ENCODE measurements at regions not wholly inside any gene's neighbourhood (a gene's known extent, or its start where the extent isn't known, plus 50 kb on each side); places are given as distances from the start of the nearest gene placed in this dataset.

DNA sequence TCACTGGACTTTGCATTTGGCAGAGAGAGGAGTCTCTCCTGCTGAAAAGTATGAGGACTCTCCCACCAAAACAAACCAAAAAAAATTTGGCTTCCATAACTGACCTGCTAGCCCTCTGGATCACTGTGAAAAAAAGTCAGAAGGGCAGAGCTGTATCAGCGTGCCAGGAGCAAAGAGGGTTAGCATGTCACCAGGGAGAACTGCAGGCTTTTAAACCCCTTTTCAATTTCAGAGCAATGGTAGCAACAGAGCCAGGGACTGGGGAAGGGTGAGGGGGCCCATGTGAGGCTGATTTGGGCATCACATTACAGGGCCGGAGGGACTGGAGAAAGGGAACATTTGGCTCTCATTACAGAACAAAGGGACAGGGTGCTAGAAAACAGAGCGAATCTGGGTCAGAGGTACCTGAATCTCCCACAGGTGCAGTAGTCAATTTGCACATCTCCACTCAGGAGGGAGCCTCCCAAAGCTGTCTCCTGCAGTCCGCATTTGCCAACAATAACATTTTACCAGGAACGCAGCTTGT lies 185.7 kb upstream of the EYA4 start:
- in situ Hi-C loops (cut with MboI; ENCODE audit: low pct_unique_long_range_greater_than_20kb, low sequenced_read_pairs, unreplicated experiment): no loop called here

DNA sequence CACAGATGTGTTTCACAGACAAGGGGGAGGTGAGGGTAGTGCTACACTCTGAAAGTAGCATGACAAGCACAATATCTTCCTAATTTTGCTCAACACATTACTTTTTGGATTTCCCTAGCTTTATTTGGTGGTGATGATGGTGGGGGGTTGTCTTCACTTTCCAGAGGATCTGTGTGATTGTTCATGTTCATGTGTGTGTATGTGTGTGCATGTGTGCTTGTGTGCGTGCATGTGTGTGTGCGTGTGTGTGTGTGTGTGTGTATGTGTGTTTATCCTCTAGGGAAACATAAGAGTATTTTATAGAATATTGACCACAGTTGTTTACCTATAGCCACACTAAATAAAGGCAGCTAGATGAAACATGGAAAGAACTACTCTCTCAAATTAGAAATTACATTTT lies 183.8 kb upstream of the EYA4 start:
- DNase-seq (ENCODE audit: low spot score): no peak
- in situ Hi-C loops (cut with MboI; ENCODE audit: low pct_unique_long_range_greater_than_20kb, low sequenced_read_pairs, unreplicated experiment): no loop called here
- TF ChIP-seq, protein P1, sequence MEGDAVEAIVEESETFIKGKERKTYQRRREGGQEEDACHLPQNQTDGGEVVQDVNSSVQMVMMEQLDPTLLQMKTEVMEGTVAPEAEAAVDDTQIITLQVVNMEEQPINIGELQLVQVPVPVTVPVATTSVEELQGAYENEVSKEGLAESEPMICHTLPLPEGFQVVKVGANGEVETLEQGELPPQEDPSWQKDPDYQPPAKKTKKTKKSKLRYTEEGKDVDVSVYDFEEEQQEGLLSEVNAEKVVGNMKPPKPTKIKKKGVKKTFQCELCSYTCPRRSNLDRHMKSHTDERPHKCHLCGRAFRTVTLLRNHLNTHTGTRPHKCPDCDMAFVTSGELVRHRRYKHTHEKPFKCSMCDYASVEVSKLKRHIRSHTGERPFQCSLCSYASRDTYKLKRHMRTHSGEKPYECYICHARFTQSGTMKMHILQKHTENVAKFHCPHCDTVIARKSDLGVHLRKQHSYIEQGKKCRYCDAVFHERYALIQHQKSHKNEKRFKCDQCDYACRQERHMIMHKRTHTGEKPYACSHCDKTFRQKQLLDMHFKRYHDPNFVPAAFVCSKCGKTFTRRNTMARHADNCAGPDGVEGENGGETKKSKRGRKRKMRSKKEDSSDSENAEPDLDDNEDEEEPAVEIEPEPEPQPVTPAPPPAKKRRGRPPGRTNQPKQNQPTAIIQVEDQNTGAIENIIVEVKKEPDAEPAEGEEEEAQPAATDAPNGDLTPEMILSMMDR (IDR thresholded peaks at IDR 0.05; ENCODE audit: extremely low read depth, insufficient read depth, missing control alignments): no peak

More for the DNA sequence above, 185.7 kb upstream of the EYA4 start:
- no peak for DNase-seq (ENCODE audit: low spot score)
- TF ChIP-seq, protein P1 (IDR thresholded peaks at IDR 0.05; ENCODE audit: extremely low read depth, insufficient read depth, missing control alignments): no peak

DNA sequence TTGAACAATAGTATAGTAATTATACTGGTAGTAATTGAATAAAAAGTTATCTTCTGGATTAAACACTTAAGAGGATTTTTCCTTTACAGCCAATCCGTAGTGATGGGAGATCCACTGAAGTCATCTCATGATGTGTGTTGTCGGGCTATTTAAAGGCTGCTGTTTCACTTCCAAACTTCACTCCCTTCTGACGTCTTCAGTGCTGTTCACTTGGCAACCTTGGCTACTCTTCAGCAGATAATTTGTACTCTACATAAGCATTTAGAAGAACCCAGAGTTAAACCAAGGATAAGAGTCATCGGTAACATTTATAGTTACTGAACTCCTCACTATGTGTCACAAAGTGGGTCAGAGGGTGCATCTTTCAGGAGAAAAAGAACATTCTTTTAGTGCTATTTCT lies 179.1 kb upstream of the EYA4 start:
- DNase-seq (ENCODE audit: low spot score): no peak
- in situ Hi-C loops (cut with MboI; ENCODE audit: low pct_unique_long_range_greater_than_20kb, low sequenced_read_pairs, unreplicated experiment): no loop called here
- TF ChIP-seq, protein P1 (IDR thresholded peaks at IDR 0.05; ENCODE audit: extremely low read depth, insufficient read depth, missing control alignments): no peak

DNA sequence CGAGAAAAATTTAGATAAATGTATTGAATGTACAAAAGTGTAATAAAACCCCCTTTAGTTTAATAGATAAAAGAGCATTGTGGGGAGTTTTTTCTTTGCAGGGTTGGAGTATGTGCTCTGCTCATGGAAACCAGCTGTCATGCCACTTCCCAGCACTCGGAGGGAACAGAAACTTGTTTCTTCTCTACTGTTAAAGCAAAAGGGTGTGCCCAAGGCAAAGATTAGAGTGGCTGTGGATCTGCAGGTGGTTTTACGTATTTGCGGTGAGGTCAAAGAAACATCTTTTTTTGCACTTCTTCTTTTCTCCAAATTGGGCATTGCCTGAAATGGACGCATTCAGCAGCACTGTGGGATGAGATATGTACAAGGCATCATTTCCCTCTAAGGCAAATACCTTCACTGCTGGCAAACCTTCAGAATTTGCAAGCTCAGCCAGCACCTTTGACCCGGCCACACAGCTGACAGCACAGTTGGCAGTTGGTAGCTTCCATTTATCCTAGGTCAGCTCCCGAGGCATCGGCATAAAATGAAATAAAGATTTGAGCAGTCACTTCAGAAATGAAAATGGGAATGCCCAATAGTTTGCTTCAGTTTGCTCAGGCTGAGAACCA lies 178.4 kb upstream of the EYA4 start:
- in situ Hi-C loops (cut with MboI; ENCODE audit: low pct_unique_long_range_greater_than_20kb, low sequenced_read_pairs, unreplicated experiment): no loop called here
- no peak for DNase-seq (ENCODE audit: low spot score)
- TF ChIP-seq, protein P1 (IDR thresholded peaks at IDR 0.05; ENCODE audit: extremely low read depth, insufficient read depth, missing control alignments): no peak

DNA sequence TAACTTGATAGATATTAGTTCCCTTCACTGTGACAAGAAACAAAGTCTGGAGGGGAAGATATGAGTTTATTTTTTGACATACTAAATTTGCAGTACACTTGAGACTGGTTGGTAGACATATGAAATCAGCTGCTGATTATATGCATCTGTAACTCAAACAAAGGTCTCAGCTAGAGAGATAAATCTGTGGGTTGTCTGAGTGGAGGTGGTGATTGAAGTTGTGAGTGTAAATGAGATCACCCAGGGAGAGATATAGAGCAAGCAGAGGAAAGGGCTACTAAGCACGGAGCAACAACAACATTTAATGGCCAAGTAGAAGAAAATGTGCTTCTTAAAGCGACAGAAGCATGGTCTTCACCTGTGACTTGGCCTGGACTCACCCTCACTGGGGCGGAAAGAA lies 173.2 kb upstream of the EYA4 start:
- TF ChIP-seq, protein P1 (IDR thresholded peaks at IDR 0.05; ENCODE audit: extremely low read depth, insufficient read depth, missing control alignments): no peak
- in situ Hi-C loops (cut with MboI; ENCODE audit: low pct_unique_long_range_greater_than_20kb, low sequenced_read_pairs, unreplicated experiment): no loop called here
- DNase-seq (ENCODE audit: low spot score): no peak

DNA sequence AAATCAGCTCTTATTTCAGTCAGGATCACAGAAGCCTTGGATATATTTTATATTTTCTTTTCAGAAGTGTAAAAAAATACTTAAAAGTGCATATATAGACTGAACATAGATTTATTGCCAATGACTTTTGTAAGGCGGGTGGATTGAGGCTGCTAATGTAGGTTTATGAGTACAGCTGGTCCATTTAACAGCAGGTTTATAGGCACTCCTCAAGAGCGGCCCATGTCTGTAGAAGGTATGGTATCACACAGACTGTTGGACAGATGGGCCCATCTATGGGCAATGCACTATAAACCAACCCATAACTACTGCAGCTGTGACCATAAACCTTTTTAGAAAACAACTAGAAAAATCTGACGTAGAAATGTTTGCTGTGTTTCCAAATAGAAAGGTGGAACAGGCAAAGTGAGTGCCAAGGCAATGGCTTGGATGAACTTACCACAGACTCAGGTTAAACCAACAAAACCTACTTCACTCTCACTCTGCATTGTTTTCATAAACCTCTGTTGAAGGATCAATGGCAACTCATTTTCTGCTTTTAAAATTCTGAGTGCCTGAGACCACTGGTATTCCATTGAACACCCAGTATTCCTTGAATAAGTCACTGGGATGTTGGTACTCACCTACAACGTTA lies 170.6 kb upstream of the EYA4 start:
- no peak for DNase-seq (ENCODE audit: low spot score)
- in situ Hi-C loops (cut with MboI; ENCODE audit: low pct_unique_long_range_greater_than_20kb, low sequenced_read_pairs, unreplicated experiment): no loop called here
- TF ChIP-seq, protein P1 (IDR thresholded peaks at IDR 0.05; ENCODE audit: extremely low read depth, insufficient read depth, missing control alignments): no peak
